NCI-H2196 treated with DMSO at 0.1 percent for 48 hours (cell line): ENCODE measurements at regions not wholly inside any gene's neighbourhood (a gene's known extent, or its start where the extent isn't known, plus 50 kb on each side); places are given as distances from the start of the nearest gene placed in this dataset.

Experiments used
- DNase-seq: peaks from one replicate; lab custom pipeline; 2025; ENCODE audit not compliant: unreplicated experiment; lab: John Stamatoyannopoulos, UW

- DNase-seq = no peak
These were observed 208.3 kb downstream of the PHETA1 start for GRCh38 chr12:111160350-111161241.

GRCh38 chr12:111158992-111159391 lies 209.9 kb downstream of the PHETA1 start:
- no peak for DNase-seq

- no peak for DNase-seq
These were observed 211.4 kb downstream of the PHETA1 start for GRCh38 chr12:111157486-111157885.

- DNase-seq = no peak
These were observed 212.6 kb downstream of the PHETA1 start for GRCh38 chr12:111156304-111156703.

GRCh38 chr12:111155521-111155920 lies 213.4 kb downstream of the PHETA1 start:
- no peak for DNase-seq

GRCh38 chr12:111155020-111155419 lies 213.9 kb downstream of the PHETA1 start:
- DNase-seq = no peak

- DNase-seq = no peak
These were observed 214.6 kb downstream of the PHETA1 start for GRCh38 chr12:111154147-111154834.

GRCh38 chr12:111152561-111152960 lies 216.3 kb downstream of the PHETA1 start:
- no peak for DNase-seq

GRCh38 chr12:111150921-111151840 lies 217.7 kb downstream of the PHETA1 start:
- no peak for DNase-seq

- no peak for DNase-seq
These were observed 218.5 kb downstream of the PHETA1 start for GRCh38 chr12:111150360-111150759.

- no peak for DNase-seq
These were observed 219.6 kb downstream of the PHETA1 start for GRCh38 chr12:111149299-111149698.

- no peak for DNase-seq
These were observed 220.9 kb downstream of the PHETA1 start for GRCh38 chr12:111148005-111148404.

GRCh38 chr12:111143271-111143670 lies 222.9 kb upstream of the MYL2 start:
- DNase-seq = no peak

- no peak for DNase-seq
These were observed 220.8 kb upstream of the MYL2 start for GRCh38 chr12:111141205-111141604.

- no peak for DNase-seq
These were observed 217.6 kb upstream of the MYL2 start for GRCh38 chr12:111138016-111138415.

- DNase-seq = no peak
These were observed 215.0 kb upstream of the MYL2 start for GRCh38 chr12:111135293-111135832.

- no peak for DNase-seq
These were observed 210.0 kb upstream of the MYL2 start for GRCh38 chr12:111130336-111130735.

GRCh38 chr12:111129149-111129767 lies 208.9 kb upstream of the MYL2 start:
- DNase-seq = no peak

GRCh38 chr12:111126331-111126730 lies 206.0 kb upstream of the MYL2 start:
- DNase-seq = no peak

GRCh38 chr12:111124183-111124582 lies 203.8 kb upstream of the MYL2 start:
- DNase-seq = no peak

GRCh38 chr12:111123390-111123789 lies 203.0 kb upstream of the MYL2 start:
- no peak for DNase-seq
